ENCODE measurements at regions not wholly inside any gene's neighbourhood (a gene's known extent, or its start where the extent isn't known, plus 50 kb on each side); places are given as distances from the start of the nearest gene placed in this dataset.

DNA sequence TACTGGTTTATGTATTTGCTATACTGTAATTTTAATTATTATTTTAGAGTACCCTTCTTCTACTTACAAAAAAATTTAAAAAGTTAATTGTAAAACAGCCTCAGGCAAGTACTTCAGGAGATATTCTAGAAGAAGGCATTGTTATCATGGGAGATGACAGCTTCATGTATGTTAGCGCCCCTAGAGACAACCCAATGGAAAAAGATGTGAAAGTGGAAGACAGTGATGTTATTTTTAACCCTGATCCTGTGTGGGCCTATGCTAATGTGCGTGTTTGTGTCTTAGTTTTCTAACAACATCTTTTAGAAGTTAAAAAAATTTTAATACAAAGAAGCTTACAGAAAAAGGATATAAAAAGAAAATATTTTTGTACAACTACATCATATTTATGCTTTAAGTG lies 205.0 kb downstream of the FAM76B start:
- no peak for DNase-seq (ENCODE audit: low spot score)

DNA sequence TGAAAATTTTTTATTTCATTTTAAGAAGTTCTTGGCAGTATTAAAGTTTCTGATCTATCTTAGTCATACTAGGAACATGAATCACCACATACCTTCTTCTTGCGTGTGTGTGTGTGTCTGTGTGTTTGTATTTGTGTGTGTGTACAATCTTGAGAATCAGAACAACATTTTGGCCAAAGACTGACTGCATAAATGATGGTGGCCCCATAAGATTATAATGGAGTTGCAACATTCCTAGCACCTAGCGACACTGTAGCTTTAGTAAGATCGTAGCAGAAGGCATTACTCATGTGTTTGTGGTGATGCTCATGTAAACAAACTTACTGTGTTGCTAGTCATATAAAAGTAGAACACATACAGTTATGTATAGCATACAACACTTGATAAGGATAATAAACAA lies 205.4 kb downstream of the FAM76B start:
- DNase-seq (ENCODE audit: low spot score), result no peak

DNA sequence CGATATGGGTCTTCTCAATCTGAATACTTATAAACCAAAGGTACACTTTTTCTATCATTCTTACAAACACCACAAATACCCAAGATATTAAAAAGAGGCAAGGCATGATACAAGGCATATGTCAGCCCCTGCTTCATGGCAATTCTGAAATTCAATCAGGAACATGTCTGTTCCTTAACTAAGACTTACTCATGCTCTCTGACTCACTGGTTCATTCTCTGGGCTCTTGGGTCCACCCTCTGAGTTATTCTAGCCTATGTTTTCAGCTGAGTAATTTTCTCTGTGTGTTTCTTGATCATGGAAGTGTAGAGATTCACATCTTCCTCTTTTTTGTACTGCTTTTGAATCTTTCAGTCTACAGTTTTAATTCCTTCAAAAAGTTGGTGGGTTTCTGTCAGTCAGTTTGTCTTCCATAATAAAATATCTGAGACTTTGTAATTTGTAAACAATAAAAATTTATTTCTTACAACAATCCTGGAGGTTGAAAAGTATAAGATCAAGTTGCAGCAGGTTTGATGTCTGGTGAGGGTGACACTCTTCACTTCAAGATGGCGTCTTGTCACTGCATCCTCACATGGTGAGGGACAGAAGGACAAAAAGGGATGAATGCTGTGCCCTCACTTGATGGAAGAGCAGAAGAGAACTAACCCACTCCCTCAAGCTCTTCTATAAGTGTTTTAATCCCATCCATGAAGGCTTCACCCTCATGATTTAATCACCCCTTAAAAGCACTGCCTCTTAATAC lies 211.7 kb downstream of the FAM76B start:
- no peak for DNase-seq (ENCODE audit: low spot score)

DNA sequence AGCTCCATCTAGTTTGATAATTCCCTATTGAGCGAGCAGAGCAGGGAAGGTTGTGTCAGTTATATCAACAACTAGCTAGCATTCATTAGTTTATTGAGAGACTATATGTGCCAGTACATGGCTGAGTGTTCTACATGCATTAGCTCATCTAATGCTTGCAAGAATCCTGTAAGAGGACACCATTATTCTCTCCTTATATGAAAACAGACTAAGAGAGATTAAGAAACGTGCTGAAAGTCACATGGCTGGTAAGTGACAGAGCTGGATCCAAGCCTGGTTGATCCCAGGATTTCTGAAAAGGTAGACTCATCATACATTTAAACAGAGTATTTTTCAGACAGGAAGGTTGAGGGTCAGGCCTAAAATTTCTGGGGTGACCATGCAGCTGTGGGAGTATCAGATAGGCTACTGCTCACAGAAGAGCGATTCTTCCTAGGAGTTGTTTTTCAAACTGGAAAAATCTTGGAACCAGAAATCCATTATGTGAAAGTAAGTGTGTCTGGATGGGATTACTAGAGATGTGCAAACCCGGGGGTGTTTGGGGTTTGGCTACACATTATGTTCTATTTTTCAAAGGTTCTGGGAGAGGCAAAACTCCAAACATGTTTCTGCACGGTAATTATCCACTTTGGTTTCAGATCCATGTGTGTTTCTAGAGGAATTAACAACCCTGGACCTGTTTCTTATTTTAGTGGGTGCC lies 213.3 kb downstream of the FAM76B start:
- DNase-seq (ENCODE audit: low spot score), result no peak

DNA sequence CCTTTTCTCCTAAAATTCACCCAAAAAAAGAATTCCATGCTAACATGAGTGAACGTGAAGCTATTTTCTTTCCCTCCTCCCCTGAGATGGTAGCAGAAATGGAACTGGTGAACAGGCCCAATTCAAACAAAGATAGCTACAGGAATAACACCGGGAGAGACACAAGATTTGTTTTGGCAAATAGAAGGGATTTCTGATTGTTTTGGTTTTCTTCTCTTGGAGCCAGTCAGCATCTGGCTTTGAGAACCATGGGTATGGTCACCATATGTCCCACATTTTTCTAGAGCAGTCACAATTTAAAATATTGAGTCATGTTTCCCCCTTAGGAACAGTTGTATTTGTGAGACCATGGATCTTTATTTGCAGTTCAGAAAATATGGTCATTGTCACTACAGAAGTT lies 214.1 kb downstream of the FAM76B start:
- DNase-seq (ENCODE audit: low spot score), result no peak

DNA sequence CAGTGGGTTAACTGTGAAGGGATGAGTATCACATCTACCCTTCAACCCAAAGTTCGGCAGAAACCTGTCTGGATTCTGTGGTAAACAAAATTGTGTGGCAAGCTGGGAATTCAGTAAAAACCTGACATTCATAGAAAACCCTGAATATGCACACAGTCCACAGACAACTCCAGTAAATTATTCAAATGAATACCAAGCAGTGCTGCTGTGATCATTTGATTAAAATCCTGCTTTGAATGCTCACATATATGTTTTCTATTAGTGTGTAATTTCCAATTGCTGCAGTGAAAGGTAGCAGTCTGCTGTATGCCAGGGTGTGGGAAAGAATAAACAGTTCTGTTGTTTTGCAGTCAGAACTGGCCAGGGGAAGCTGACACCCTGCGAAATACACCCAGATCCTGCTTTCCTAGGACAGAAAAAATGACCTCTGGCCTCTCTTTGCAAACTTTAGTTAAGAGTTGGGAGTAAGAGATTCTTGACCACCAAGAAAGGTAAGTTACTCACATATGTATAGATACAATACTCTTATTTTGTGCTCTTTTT lies 217.8 kb downstream of the FAM76B start:
- DNase-seq (ENCODE audit: low spot score), result no peak

DNA sequence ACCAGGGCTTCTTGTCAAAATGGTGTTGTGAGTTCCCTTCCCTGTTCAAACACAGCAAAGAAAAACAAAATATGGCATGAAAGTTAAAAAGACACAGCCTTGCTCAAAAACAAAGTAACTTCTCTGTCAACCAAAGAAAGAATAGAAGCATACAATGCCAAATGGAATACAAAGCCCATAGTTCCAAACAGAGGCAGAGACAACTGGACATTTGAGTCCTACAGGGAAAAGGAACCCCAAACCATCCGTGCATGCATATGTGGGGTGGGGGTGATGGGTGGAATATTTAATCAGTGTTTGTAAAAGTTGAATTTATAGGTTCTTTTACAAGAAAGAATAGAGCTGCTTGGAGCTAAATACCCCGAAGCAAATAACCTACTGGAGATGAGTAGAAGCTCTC lies 218.7 kb downstream of the FAM76B start:
- DNase-seq (ENCODE audit: low spot score), result no peak

DNA sequence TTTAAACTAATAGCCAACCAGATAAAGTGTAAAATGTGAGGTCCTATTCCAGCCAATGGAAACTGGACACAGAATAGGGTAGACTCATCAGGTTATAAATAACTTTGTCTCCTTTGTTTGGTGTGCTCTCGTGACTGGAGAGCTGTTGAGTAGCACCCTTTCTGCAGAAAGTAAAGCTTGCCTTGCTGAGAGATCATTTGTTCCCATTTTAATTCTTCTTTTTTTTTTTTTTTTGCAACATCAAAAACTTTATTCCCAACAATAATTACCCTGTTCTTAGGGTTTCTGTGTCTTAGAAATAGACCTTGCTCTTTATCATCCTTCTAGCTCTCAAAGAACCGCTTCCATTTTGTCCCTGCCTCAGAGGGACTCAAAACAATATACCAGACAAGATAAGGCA lies 220.4 kb downstream of the FAM76B start:
- no peak for DNase-seq (ENCODE audit: low spot score)

DNA sequence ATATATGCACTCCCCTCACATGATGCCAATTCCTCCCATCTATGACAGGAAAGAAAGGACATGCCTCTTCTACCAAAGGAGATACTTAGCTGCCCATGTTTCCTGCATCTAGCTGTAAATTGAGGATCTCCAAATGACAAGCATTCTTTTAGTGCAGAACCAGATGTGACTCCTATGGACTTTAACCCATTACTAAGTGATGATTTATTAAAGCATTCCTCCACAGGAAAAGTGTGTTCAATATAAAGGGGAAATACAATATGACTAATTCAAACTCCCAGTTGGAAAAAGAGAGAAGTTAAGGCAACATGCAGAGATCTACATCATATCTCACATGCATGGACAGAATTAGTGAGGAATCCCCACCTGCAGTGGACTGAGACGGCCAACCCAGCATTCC lies 221.3 kb downstream of the FAM76B start:
- DNase-seq (ENCODE audit: low spot score), result no peak

DNA sequence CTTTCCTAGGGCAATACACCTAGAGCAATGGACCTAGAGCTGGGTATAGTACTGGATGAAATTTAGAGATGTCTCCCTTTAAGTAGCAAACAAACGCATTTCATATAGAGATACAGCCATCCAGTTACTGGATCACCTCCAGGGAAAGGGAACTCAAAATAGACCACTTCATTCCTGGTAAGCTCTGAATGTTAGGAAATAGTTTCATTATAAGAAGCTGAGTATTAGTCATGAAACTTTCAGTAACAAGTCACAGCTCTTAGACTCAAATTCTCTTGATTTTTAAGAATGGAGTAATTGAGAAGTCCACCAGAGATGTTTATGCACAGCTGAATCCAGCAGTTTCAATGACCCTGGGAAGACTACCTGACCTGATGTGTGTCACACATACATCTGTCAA lies 221.9 kb downstream of the FAM76B start:
- no peak for DNase-seq (ENCODE audit: low spot score)

DNA sequence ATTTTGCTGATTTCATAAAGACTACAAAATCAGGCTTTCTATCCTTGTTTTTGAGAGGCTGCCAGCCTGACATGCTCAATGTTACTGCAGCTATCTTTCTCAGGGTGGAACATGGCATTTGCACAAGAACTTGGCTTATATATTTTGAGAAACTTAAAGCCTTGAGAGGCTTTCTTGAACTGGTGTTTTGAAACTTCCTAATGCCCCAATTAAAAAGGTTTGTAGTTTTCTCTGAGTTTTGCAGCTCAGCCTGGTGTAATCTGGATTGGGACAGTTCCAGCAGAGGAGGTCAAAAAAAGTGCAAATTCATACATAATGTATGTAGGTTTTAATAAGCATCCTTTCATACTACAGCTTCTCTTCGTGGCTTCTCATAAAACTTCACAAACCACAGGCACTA lies 223.4 kb downstream of the FAM76B start:
- no peak for DNase-seq (ENCODE audit: low spot score)

DNA sequence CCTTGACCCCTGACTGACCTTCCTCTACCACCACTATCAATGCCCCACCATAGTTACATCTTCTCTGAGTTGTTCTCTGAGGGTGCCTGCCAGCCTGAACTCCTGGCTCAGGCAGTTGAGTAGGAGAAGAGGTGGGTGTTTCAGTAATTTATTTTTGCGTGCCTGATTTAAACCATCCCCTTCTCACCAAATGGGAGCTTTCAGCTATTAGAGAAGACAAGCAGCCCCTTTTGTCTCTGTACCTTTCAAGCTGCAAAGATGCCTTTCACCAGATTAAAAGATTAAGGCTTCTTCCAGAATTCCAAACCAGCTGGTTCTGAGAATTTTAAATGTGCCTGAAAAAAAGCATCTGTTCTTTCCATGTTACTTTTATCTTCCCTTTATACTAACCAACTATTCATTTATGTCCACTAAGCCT lies 223.8 kb downstream of the FAM76B start:
- DNase-seq (ENCODE audit: low spot score), result no peak

DNA sequence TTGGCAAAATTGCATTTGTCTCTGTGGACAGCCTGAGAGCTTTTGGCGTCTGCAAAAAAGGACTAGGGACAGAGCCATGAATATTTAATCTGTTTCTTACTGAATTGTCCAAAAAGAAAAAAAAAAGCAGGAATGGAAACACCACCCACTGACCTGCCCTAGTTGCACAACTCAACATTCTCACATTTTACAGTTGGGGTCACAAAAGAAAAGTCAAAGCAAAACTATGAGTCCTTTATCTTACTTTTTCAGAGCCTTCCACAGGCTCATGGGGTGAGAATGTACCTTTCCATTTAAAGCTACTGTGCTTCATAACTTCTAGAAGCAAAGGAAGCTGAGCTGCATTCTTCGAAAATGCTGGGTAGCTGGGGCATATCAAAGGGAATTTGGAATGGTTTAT lies 225.7 kb downstream of the FAM76B start:
- DNase-seq (ENCODE audit: low spot score), result no peak

DNA sequence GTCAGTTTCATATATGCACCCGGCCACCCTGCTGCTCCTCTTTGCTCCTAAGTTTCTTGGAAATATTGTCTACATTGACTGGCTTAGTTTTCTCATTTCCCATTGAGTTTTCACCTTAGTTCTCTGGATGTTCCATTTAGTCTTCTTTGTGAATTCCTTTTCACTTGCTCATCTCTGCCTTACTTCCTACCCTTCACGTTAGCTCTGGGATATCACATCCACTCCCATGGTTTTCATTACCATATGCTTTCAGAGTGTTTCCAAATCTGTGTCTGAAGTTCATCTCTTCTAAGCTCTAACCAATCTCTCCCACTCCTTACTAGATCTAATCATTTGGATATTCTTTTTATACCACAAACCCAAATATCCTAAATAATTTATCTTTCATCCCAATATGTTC lies 226.4 kb downstream of the FAM76B start:
- no peak for DNase-seq (ENCODE audit: low spot score)

DNA sequence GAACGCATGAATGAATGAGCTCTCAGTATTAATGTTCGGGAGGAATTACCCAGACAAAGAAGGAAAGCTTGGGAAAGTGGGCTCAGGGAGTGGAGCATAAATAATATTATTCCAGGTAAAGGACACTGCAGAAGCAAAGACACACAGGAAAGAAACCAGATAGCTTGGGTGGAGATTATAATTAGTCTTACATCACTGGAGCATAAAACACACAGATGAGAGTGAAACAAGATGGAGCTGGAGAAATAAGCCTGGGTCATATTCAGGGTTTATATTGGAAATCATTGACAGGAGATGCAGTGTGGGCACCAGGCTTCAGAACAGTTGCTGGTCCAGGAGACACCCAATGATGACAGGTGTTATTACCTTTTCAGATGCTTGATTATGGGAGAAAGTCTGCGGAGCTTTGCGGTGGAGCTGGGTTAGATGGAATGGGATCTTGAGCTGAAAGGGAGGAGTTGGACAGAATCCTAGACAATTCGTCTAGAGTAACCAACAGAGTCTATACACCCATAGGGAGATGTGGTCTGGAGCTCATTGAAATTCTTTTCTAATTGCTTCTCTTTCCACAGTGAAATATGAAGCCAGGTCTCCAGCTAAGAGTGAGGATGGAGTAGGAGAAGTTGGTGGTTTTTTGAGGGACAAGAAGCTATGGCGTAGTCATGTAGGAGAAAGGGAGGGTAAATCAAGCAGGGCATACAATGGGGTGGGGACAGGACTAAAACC lies 227.2 kb downstream of the FAM76B start:
- DNase-seq (ENCODE audit: low spot score), result no peak

DNA sequence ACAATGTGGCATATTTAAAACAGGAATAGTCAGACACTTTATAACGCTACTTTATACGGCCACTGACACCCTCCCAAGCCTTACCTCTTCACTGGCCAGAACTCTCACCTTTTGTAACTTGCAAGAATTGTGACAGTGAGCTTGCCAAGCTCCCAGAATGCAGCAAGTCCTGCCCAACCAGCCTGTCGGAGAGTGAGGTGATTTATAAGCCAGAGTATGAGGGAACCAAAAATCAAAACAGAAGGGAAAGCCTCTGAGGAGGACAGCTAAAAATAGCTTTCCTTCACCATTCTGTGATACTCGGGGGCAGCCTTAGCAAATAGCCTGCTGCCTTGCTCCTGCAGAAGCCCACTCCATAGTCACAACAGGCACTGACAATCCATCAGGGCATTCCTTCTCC lies 229.7 kb downstream of the FAM76B start:
- no peak for DNase-seq (ENCODE audit: low spot score)

DNA sequence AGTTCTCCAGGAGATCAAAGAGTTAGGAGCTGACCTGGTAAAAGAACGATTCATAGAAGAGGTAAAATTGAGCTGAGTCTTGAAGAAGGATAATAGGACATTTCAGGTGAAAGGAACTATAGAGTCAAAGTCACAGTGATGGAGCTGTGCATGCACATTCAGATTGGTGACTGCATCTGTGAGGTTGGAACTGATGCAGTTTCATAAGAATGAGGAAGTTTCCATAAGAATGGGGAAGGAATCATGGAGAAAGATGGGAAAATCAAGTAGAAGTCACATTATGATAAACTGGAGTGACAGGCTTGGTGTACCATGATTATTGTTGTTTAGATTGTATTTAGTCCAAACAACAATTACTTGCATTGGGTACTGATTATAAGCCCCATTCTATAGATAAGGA lies 232.2 kb downstream of the FAM76B start:
- DNase-seq (ENCODE audit: low spot score), result no peak

DNA sequence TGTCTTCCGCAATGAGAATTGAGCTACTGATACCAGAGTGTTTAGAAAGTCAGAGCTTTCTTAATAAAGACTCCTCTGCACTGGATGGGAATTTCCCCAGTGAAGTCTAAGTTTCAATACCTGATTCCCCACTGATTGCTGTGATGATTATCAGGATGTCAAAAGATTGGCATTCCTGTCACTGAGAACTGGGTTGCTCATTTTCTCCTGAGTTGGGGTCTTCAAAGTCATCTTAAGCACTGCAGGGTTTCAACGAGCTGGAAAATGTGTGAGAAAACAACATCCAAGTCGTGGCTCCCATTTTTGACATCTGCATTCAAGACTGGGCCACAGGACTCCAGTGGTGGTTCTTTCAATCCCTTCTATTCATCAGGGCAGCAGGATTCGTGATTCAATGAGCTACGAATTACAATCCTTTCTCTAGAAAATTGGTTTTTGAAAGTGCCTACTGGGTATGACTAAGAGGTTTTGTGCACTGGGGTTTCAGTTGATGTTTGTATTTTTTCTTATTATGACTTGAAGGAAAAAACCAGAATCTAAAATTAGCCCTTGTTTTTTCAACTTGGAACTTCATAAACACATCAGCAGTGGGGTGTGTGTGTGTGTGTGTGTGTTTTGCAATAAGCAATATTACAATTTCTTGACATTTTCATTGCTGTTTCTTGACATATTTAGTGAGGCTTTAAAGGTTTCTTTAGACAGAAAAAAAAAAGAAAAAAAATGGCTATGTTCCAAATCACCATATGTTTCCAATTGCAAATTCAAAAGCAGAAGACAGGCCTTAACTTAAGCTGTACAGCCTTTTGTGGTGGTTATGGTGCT lies 233.0 kb downstream of the FAM76B start:
- DNase-seq (ENCODE audit: low spot score), result no peak

DNA sequence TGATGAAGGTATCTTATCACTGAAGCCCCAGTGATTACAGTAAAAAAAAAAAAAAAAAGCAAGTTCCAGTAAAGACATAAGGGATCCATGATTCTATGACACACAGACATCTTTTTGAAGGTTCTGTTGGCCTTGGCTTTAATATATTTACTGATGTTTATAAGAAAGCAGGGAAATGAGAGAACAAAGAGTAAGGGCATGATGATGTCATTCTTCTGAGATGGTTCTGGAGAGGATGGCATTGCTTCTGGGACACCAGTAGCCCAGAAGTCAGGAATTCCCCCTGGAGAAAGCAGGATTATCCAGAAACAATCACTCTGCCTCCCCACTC lies 233.6 kb downstream of the FAM76B start:
- DNase-seq (ENCODE audit: low spot score), result no peak

DNA sequence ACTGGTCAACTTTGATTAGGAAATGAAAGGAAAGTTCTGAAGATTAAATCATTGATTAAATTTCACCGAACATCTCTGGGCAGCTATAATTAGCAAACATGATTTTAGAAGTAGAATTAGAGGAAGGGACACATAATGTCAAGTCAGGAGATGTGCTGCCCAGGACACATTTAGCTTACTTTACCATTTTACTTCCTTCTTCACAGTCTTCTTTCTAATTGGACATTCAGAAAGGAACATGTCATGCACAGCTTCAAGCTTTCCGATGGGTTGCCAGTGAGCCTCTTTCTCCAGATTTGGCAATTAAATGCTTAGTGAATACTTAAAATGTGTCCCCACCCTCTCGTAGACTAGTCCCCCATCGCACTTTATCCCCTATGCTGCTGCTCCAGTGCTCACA lies 234.7 kb downstream of the FAM76B start:
- DNase-seq (ENCODE audit: low spot score), result no peak

DNA sequence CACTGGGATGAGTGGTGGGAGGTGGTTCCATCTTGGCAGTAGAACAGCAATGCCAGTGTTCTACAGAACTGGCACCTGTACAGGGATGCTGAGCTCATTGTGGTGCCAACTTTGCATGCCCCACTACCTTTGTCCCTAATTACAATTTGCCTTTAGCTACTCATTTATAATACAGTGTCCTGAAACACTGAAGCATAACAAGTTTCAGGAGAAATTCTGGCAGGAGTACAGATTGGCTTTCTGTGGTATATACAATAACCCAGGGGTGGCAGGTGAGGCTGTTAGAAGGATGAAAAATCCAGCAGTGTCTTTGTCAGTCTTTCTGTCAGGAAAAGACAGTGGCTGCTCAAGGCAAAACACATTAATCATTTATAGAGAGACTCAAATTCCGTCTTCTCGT lies 240.3 kb downstream of the FAM76B start:
- DNase-seq (ENCODE audit: low spot score), result no peak

DNA sequence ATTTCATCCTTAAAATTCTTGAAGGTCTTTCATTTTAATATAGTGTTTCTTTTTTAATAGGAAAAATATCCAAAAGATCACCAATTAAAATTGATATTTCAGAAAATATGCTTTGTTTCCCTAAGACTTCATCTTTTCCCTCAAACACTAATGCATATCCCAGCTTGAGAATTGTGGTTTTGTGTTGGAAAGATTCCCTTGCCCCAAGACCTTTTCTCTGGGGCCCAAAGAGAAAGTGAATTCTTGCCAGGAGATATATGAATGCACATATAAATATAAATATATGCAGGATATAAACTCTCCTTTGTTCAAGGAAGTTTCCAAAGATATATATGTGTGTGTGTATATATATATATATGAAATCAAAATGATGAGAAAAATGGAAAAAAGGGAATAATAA lies 241.2 kb downstream of the FAM76B start:
- no peak for DNase-seq (ENCODE audit: low spot score)
